Prostate gland (tissue), 2 donors: ENCODE measurements at regions not wholly inside any gene's neighbourhood (a gene's known extent, or its start where the extent isn't known, plus 50 kb on each side); places are given as distances from the start of the nearest gene placed in this dataset.

Source experiments
- POLR2A ChIP-seq: fragments of 450-650 bp; IDR thresholded peaks from one replicate; pipeline ENCODE4 v1.6.1; 2016; ENCODE audit warnings: antibody characterized with exemption, mild to moderate bottlenecking
- POLR2AphosphoS5 ChIP-seq: sonication (generic); formaldehyde crosslinking; IDR thresholded peaks from one replicate; pipeline ENCODE4 v1.6.1; 2017; ENCODE audit warnings: antibody characterized with exemption
- TF ChIP-seq, protein P1 (sequence below), 4 experiments: fragments of 200-600 bp in 2 of 4; fragments of 450-650 bp in 2 of 4; sonication (generic) in 2 of 4; IDR thresholded peaks; 1 replicate in 3 of 4; 2 replicates in 1 of 4; pipeline ENCODE4 v1.5.1; 2016 to 2019; ENCODE audit warnings: antibody characterized with exemption in 4 of 4, mild to moderate bottlenecking in 2 of 4, moderate library complexity in 2 of 4

DNA sequence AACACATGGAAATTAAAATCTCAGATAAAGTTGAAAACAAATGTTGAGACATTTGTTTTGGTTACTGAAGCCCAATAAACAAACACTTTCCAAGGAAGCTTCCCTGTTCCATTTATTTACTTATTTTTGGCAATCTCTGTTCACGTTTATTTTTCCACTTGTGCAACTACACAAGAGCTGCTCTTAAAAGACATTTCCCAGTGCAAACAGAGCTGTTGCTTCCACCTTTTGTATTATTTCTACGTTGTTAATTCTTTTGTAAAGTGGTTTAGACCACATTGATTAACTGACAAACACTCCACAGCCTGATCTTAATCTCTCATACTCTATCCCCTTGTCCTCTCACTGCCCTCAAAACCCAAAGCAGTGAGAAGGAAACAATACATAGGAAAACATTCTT, 757.6 kb downstream of the LIG4 start:
- TF ChIP-seq, protein P1, sequence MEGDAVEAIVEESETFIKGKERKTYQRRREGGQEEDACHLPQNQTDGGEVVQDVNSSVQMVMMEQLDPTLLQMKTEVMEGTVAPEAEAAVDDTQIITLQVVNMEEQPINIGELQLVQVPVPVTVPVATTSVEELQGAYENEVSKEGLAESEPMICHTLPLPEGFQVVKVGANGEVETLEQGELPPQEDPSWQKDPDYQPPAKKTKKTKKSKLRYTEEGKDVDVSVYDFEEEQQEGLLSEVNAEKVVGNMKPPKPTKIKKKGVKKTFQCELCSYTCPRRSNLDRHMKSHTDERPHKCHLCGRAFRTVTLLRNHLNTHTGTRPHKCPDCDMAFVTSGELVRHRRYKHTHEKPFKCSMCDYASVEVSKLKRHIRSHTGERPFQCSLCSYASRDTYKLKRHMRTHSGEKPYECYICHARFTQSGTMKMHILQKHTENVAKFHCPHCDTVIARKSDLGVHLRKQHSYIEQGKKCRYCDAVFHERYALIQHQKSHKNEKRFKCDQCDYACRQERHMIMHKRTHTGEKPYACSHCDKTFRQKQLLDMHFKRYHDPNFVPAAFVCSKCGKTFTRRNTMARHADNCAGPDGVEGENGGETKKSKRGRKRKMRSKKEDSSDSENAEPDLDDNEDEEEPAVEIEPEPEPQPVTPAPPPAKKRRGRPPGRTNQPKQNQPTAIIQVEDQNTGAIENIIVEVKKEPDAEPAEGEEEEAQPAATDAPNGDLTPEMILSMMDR (IDR thresholded peaks at IDR 0.05): no peak
- TF ChIP-seq POLR2AphosphoS5 (no peak), POLR2A (no peak)
